Smooth muscle cell (in vitro differentiated cells): ENCODE measurements at regions not wholly inside any gene's neighbourhood (a gene's known extent, or its start where the extent isn't known, plus 50 kb on each side); places are given as distances from the start of the nearest gene placed in this dataset.

Source experiments
- DNase-seq: peaks from one replicate; lab custom pipeline; 2025; ENCODE audit not compliant: unreplicated experiment; lab: John Stamatoyannopoulos, UW
- H2AFZ ChIP-seq: fragments of 200-600 bp; sonication (generic); 2 replicates; pipeline ENCODE4 v1.6.0; 2016; ENCODE audit warnings: antibody characterized with exemption, low read depth, mild to moderate bottlenecking
- H3F3A ChIP-seq: fragments of 200-600 bp; sonication (generic); 2 replicates; pipeline ENCODE4 v1.6.0; 2017; ENCODE audit warnings: antibody characterized with exemption, low read depth
- H3K27ac ChIP-seq: fragments of 200-600 bp; sonication (generic); 2 replicates; pipeline ENCODE4 v1.5.1; 2016; ENCODE audit warnings: low read depth, mild to moderate bottlenecking
- H3K27me3 ChIP-seq: fragments of 200-600 bp; sonication (generic); 2 replicates; pipeline ENCODE4 v1.6.1; 2016; ENCODE audit warnings: low read depth, mild to moderate bottlenecking
- H3K36me3 ChIP-seq: fragments of 200-600 bp; sonication (generic); 2 replicates; pipeline ENCODE4 v1.5.1; 2016; ENCODE audit warnings: low read depth
- H3K4me1 ChIP-seq: fragments of 200-600 bp; sonication (generic); 2 replicates; pipeline ENCODE4 v1.5.1; 2016; ENCODE audit warnings: low read depth
- H3K4me2 ChIP-seq: fragments of 200-600 bp; sonication (generic); 2 replicates; pipeline ENCODE4 v1.6.0; 2016; ENCODE audit warnings: mild to moderate bottlenecking
- H3K4me3 ChIP-seq: fragments of 200-600 bp; sonication (generic); 2 replicates; pipeline ENCODE4 v1.5.1; 2016; ENCODE audit warnings: mild to moderate bottlenecking
- H3K79me2 ChIP-seq: fragments of 200-600 bp; sonication (generic); 2 replicates; pipeline ENCODE4 v1.6.0; 2016; ENCODE audit warnings: low read depth, mild to moderate bottlenecking
- H3K9ac ChIP-seq: fragments of 200-600 bp; sonication (generic); 2 replicates; pipeline ENCODE4 v1.6.0; 2016; ENCODE audit warnings: low read depth
- H3K9me3 ChIP-seq: fragments of 200-600 bp; sonication (generic); replicated peaks from 2 replicates; pipeline ENCODE4 v1.5.1; 2016; ENCODE audit warnings: low read depth
- H4K20me1 ChIP-seq: fragments of 200-600 bp; sonication (generic); 2 replicates; pipeline ENCODE4 v1.6.0; 2016; ENCODE audit warnings: low read depth
- WGBS: methylation state at CpG from one replicate; pipeline ENCODE4 v1.1.7; 2016; ENCODE audit warnings: low lambda C conversion rate; 5-methylcytosine and 5-hydroxymethylcytosine counted together
- TF ChIP-seq, protein P1 (sequence below): fragments of 200-600 bp; sonication (generic); IDR thresholded peaks from 2 replicates; pipeline ENCODE4 v1.5.1; 2017; ENCODE audit warnings: borderline replicate concordance, mild to moderate bottlenecking, antibody characterized with exemption; ENCODE audit not compliant: insufficient read depth, poor library complexity, severe bottlenecking

DNA sequence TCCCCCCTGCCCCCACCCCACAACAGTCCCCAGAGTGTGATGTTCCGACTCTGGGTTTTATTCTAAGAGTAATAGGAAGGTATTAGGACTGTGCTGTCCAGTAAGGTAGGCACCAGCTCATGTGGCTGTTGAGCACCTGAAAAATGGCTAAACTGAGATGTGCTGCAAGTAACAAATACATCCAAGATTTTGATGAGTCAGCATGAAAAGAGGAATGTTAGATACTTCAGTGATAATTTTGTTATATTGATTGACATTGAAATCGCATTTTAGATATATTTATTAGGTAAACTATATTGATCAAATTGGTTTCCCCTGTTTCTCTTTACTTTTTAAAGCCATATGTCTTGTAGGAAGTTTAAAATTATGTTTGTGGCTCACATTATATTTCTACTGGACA, 147.8 kb downstream of the FTCDNL1 start:
- no peaks in the 10 kb centered on the region for H3K9me3 ChIP-seq
- H3K79me2 ChIP-seq, result no peaks in the 10 kb centered on the region
- DNase-seq, result no peak
- H3K27ac ChIP-seq, result no peak overlapping the region
- H3K4me1 ChIP-seq, result no peaks in the 10 kb centered on the region
- TF ChIP-seq, protein P1, sequence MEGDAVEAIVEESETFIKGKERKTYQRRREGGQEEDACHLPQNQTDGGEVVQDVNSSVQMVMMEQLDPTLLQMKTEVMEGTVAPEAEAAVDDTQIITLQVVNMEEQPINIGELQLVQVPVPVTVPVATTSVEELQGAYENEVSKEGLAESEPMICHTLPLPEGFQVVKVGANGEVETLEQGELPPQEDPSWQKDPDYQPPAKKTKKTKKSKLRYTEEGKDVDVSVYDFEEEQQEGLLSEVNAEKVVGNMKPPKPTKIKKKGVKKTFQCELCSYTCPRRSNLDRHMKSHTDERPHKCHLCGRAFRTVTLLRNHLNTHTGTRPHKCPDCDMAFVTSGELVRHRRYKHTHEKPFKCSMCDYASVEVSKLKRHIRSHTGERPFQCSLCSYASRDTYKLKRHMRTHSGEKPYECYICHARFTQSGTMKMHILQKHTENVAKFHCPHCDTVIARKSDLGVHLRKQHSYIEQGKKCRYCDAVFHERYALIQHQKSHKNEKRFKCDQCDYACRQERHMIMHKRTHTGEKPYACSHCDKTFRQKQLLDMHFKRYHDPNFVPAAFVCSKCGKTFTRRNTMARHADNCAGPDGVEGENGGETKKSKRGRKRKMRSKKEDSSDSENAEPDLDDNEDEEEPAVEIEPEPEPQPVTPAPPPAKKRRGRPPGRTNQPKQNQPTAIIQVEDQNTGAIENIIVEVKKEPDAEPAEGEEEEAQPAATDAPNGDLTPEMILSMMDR, result no peak
- H3K27me3 ChIP-seq, result no peaks in the 10 kb centered on the region
- no peak overlapping the region for H3K4me2 ChIP-seq
- peaks cover under 1% of the 10 kb centered on the region for H3K36me3 ChIP-seq
- no peaks in the 10 kb centered on the region for H4K20me1 ChIP-seq
- WGBS, result 86% methylated on average over 2 of the region's 2 CpGs
- no peaks in the 10 kb centered on the region for H3F3A ChIP-seq
- H3K4me3 ChIP-seq, result no peak overlapping the region
- H2AFZ ChIP-seq, result no peak overlapping the region
- no peak overlapping the region for H3K9ac ChIP-seq

DNA sequence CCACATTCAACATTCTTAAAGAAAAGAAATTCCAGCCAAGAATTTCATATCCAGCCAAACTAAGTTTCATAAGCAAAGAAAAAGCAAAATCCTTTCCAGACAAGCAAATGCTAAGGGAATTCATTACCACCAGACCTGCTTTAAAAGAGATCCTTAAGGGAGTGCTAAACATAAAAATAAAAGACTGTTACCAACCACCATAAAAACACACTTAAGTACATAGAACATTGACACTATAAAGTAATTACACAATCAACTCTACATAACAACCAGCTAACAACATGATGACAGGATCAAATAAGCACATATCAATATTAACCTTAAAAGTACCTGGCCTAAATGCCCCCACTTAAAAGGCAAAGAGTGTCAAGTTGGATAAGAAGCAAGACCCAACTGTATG, 153.5 kb downstream of the FTCDNL1 start:
- no peaks in the 10 kb centered on the region for H3K27me3 ChIP-seq
- no peak overlapping the region for H3K27ac ChIP-seq
- no peaks in the 10 kb centered on the region for H3K4me1 ChIP-seq
- no peaks in the 10 kb centered on the region for H3K9me3 ChIP-seq
- H3K36me3 ChIP-seq, result no peaks in the 10 kb centered on the region
- H3K4me3 ChIP-seq, result no peak overlapping the region
- H3F3A ChIP-seq, result no peaks in the 10 kb centered on the region
- H3K9ac ChIP-seq, result no peak overlapping the region
- H3K79me2 ChIP-seq, result no peaks in the 10 kb centered on the region
- H4K20me1 ChIP-seq, result no peaks in the 10 kb centered on the region
- H2AFZ ChIP-seq, result no peak overlapping the region
- no peak for DNase-seq
- TF ChIP-seq, protein P1, result no peak
- no peak overlapping the region for H3K4me2 ChIP-seq

DNA sequence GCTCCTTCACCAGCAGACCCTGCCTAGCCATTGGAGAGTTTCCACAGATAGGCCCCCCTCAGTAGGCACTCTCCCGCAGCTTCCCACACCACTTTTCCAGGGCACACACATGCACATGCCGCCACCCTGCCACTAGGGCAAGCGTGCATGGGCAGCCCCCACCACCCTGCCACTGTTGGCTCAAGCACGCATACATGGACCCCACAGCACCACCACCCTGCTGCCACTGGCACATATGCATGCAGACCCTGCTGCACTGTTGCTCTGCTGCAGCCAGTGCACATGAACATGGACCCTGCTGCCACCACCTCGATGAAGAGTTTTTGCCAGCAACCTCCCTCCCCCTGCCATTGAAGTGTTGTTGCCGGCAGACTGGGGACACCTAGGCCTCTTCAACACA, 154.9 kb downstream of the FTCDNL1 start:
- Histone ChIP-seq H3K36me3 (no peaks in the 10 kb centered on the region), H3K27ac (no peak overlapping the region), H3K9ac (no peak overlapping the region), H2AFZ (no peak overlapping the region), H3K4me2 (no peak overlapping the region), H3K27me3 (no peaks in the 10 kb centered on the region), H3K4me1 (no peaks in the 10 kb centered on the region), H3K9me3 (no peaks in the 10 kb centered on the region), H3K79me2 (no peaks in the 10 kb centered on the region), H3F3A (no peaks in the 10 kb centered on the region), H3K4me3 (no peak overlapping the region), H4K20me1 (no peaks in the 10 kb centered on the region)
- no peak for DNase-seq
- WGBS, result 97% methylated on average over 6 of the region's 6 CpGs
- TF ChIP-seq, protein P1, result no peak

DNA sequence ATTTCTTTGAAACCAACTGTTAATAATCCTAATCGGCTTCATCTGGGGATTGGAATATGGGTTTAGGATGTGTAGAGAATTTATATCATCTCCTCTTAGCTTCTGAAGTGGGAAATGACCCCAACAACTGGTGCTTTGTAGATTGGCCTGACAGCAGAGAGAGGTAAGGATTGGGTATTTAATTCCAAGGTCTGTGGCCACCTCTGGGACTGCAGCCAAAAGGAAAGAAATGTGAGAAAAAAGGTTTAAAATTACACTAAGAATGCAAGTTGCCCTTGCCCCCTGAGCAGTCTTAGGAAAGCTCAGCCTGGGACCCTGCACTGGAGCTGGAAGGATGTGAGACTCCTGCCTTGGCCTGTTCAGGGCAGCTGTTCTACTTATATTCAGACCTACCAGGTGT, 157.1 kb downstream of the FTCDNL1 start:
- H3K4me2 ChIP-seq, result no peak overlapping the region

More for the DNA sequence above, 157.1 kb downstream of the FTCDNL1 start:
- no peaks in the 10 kb centered on the region for H3K9me3 ChIP-seq
- no peak for DNase-seq
- no peak overlapping the region for H3K4me3 ChIP-seq
- H3K9ac ChIP-seq, result no peak overlapping the region
- H3K4me1 ChIP-seq, result no peaks in the 10 kb centered on the region
- H3K27me3 ChIP-seq, result no peaks in the 10 kb centered on the region
- no peak overlapping the region for H2AFZ ChIP-seq
- TF ChIP-seq, protein P1, result no peak
- H3K27ac ChIP-seq, result no peak overlapping the region
- H3K36me3 ChIP-seq, result no peaks in the 10 kb centered on the region
- H3F3A ChIP-seq, result no peaks in the 10 kb centered on the region
- WGBS, result 88% methylated on average over 1 of the region's 1 CpG
- H3K79me2 ChIP-seq, result no peaks in the 10 kb centered on the region
- no peaks in the 10 kb centered on the region for H4K20me1 ChIP-seq
